AG04449 (cell line): ENCODE measurements at regions not wholly inside any gene's neighbourhood (a gene's known extent, or its start where the extent isn't known, plus 50 kb on each side); places are given as distances from the start of the nearest gene placed in this dataset.
"Not testable (repeated sequence)": the region's sequence is repeated elsewhere in the genome, so short reads cannot be mapped to it uniquely, and the experiment has no call there.

Source experiments
- CTCF ChIA-PET: fragments of 350-600 bp; formaldehyde crosslinking; extraction: SDS; loops from one replicate; lab custom pipeline; 2021; ENCODE audit warnings: antibody characterized with exemption; lab: Yijun Ruan, JAX
- POLR2A ChIA-PET: fragments of 400-600, 350-600 bp; formaldehyde crosslinking; extraction: SDS; loops from one replicate; lab custom pipeline; 2020; ENCODE audit warnings: antibody characterized with exemption, inconsistent platforms; lab: Yijun Ruan, JAX
- DNase-seq: peaks from one replicate; pipeline ENCODE4 v3.0.0-alpha.2; 2010; ENCODE audit warnings: low read depth, low spot score
- H3K4me3 ChIP-seq: 2 replicates; pipeline ENCODE4 v1.5.1; 2011; ENCODE audit warnings: low read depth, mild to moderate bottlenecking, control low read depth, low read length
- TF ChIP-seq, protein P1 (sequence below): IDR thresholded peaks from one replicate; pipeline ENCODE4 v1.5.1; 2011; ENCODE audit warnings: mild to moderate bottlenecking, moderate library complexity, low read length, control low read depth, inconsistent platforms; ENCODE audit not compliant: insufficient read depth; ENCODE audit errors: missing control alignments

DNA sequence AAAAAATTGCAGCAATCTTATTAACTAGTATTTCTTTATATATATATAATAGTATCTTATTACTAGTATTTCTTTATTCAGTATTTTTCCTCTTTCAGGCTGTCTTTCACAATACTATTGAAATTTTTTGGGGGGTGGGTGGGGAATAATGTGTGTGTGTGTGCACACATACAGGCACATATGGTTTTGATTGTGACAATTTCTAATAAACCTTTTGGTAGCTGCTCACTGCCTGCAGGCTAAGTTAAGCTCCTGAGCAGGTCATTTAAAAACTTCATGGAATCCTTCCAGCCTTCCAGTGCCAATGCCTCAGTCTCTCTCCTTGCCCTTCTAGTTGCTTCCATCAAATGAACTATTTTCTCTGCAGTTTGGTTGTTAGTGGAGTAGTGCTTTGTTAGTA, 490.1 kb downstream of the PCNX1 start:
- H3K4me3 ChIP-seq: no peak overlapping the region
- TF ChIP-seq, protein P1, sequence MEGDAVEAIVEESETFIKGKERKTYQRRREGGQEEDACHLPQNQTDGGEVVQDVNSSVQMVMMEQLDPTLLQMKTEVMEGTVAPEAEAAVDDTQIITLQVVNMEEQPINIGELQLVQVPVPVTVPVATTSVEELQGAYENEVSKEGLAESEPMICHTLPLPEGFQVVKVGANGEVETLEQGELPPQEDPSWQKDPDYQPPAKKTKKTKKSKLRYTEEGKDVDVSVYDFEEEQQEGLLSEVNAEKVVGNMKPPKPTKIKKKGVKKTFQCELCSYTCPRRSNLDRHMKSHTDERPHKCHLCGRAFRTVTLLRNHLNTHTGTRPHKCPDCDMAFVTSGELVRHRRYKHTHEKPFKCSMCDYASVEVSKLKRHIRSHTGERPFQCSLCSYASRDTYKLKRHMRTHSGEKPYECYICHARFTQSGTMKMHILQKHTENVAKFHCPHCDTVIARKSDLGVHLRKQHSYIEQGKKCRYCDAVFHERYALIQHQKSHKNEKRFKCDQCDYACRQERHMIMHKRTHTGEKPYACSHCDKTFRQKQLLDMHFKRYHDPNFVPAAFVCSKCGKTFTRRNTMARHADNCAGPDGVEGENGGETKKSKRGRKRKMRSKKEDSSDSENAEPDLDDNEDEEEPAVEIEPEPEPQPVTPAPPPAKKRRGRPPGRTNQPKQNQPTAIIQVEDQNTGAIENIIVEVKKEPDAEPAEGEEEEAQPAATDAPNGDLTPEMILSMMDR: no peak
- ChIA-PET CTCF (no interaction called here), POLR2A (no interaction called here)
- DNase-seq: no peak

DNA sequence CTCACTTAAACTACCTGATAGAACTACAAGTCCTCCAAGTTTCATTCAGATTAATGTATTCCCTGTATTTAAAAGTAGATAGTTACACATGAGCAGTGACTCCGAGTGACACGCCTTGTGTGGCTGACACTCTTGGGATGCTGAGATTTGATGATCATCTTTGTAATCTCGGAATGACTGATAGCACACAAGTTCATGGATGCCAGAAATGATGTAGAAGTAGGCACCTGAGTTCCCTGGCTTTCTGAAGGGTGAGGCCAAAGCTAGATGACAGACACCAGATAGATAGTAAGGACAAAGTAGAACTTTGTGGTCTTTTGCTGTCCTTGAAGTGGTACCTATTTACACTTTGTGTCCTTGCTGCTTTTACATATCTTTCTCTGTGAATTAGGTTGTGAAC, 491.2 kb downstream of the PCNX1 start:
- TF ChIP-seq, protein P1: no peak
- H3K4me3 ChIP-seq: no peak overlapping the region
- POLR2A ChIA-PET: no interaction called here
- DNase-seq: no peak
- CTCF ChIA-PET: interaction anchor here (0.8 to 1.1 kb wide), 2 partner anchors 76 to 260 kb away, joined by 3 read pairs; no protein-coding TSS in a partner anchor

DNA sequence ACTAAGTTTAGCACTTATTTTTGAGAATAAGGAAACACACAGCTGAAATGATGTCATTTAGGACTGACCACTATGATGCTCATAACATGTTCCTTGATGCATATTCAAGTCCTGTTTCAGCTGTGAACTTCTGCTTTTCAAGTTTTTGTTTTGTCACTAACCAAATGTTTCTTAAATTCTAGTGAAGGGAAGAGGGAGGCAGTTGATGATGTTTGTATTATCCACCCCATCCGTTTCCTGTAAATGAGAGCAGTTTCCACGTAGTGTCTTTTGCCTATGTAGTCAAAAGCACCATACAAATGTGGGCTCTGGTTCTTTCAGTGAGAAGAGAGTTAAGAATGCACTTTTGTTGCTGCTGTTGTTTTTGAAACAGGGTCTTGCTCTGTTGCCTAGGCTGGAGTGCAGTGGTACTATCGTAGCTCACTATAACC, 491.8 kb downstream of the PCNX1 start:
- TF ChIP-seq, protein P1: no peak
- ChIA-PET CTCF (interaction anchor here (0.8 to 1.1 kb wide), 2 partner anchors 77 to 260 kb away, joined by 3 read pairs; no protein-coding TSS in a partner anchor), POLR2A (no interaction called here)
- no peak for DNase-seq
- no peak overlapping the region for H3K4me3 ChIP-seq

DNA sequence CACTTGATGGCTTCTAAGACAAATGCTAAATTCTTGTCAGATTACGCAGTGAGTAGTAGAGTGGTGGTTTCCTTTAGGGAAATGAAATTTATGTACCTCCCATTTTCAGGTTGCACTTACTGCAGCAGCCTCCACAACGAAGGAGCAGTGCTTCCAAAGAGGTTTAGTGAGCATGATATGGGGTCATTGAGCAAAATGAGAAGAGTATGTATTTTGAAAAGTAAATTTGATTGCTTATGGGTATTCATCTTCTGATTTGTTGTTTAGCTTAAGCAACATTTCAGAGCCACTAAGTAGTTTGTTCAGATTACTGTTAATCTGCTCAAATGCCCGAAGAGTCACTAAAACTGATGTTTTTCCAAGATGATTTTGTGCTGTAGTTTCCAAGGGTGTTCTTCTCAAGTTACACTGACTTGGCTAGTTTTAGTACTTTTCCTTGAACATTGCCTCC, 493.6 kb downstream of the PCNX1 start:
- TF ChIP-seq, protein P1: no peak
- ChIA-PET CTCF (interaction anchor here (0.8 to 1.4 kb wide), 3 partner anchors 9 to 20 kb away, joined by 3 to 4 read pairs (median 3); no protein-coding TSS in a partner anchor), POLR2A (no interaction called here)
- no peak for DNase-seq
- H3K4me3 ChIP-seq: no peak overlapping the region

DNA sequence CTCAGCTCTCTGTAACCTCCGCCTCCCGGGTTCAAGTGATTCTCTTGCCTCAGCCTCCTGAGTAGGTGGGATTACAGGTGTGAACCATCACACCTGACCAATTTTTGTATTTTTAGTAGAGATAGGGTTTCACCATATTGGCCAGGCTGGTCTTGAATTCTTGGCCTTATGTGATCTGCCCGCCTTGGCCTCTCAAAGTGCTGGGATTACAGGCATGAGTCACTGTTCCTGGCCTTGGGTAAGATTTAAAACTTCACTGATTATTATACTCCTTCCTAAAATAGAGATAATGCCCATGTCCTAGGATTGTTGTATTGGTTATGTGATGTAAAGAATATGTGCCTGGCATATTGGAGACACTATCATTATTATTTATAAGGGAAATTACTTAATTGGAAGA, 495.2 kb downstream of the PCNX1 start:
- POLR2A ChIA-PET: not testable (repeated sequence)

DNA sequence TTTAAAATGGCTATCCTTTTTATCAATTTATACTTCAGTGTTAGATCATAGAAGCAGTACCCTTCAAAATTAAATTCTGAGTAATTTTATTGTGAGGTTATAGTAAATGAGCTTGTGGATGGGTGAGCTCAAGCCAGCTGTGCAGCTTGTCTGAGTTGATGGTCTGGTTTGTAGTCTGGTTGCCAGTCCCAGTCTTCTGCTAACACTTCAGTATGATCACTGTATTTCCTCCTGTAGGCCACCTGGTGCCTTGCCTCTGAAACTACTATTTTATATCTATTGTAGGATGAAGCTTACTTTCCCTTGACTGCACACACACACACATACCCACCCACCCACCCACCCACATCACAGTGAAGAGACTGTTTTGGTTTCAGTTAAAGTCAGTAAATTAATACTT, 496.4 kb downstream of the PCNX1 start:
- POLR2A ChIA-PET: no interaction called here
- CTCF ChIA-PET: interaction anchor here (1.5 to 2.2 kb wide), 4 partner anchors 9 to 300 kb away, joined by 5 to 9 read pairs (median 6); no protein-coding TSS in a partner anchor

More for the DNA sequence above, 495.2 kb downstream of the PCNX1 start:
- not testable (repeated sequence) for H3K4me3 ChIP-seq, DNase-seq
- CTCF ChIA-PET: interaction anchor here (1.4 kb wide), 1 partner anchor 17 kb away, joined by 4 read pairs; no protein-coding TSS in a partner anchor

More for the DNA sequence above, 496.4 kb downstream of the PCNX1 start:
- H3K4me3 ChIP-seq: no peak overlapping the region
- DNase-seq: no peak
- TF ChIP-seq, protein P1: no peak
